Lower leg skin (tissue), 3 donors: ENCODE measurements at regions not wholly inside any gene's neighbourhood (a gene's known extent, or its start where the extent isn't known, plus 50 kb on each side); places are given as distances from the start of the nearest gene placed in this dataset.

Experiments
- POLR2A ChIP-seq, 2 donors: fragments of 450-650 bp; IDR thresholded peaks; one replicate each; pipeline ENCODE4 v1.6.1; 2016 to 2017; ENCODE audit warnings: antibody characterized with exemption in 2 of 2, mild to moderate bottlenecking in 1 of 2, moderate library complexity in 1 of 2
- TF ChIP-seq, protein P1 (sequence below), 3 donors: fragments of 450-650 bp; IDR thresholded peaks; one replicate each; pipeline ENCODE4 v1.5.1; 2016; ENCODE audit warnings: antibody characterized with exemption in 3 of 3, mild to moderate bottlenecking in 3 of 3, moderate library complexity in 2 of 3

DNA sequence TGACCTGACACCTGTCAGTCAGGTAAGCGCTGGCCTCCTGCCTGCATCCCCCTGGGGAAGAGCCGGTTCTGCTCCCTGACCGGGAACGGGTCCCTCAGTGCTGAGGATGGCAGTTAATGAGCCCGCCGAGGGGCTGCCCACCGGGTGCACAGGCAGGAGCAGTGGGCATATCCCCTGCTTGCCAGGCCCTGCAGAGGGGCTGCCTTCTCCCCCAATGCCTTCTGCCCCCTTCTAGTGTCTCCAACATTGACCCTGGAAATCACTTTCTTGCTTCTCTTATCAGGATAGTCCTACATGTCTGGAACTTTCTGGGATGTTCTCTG, 388.5 kb downstream of the SEC14L1 start:
- TF ChIP-seq POLR2A (IDR thresholded peaks at IDR 0.05): no peak
- TF ChIP-seq, protein P1, sequence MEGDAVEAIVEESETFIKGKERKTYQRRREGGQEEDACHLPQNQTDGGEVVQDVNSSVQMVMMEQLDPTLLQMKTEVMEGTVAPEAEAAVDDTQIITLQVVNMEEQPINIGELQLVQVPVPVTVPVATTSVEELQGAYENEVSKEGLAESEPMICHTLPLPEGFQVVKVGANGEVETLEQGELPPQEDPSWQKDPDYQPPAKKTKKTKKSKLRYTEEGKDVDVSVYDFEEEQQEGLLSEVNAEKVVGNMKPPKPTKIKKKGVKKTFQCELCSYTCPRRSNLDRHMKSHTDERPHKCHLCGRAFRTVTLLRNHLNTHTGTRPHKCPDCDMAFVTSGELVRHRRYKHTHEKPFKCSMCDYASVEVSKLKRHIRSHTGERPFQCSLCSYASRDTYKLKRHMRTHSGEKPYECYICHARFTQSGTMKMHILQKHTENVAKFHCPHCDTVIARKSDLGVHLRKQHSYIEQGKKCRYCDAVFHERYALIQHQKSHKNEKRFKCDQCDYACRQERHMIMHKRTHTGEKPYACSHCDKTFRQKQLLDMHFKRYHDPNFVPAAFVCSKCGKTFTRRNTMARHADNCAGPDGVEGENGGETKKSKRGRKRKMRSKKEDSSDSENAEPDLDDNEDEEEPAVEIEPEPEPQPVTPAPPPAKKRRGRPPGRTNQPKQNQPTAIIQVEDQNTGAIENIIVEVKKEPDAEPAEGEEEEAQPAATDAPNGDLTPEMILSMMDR (IDR thresholded peaks at IDR 0.05): no peak
